Ramos (cell line): ENCODE measurements at regions not wholly inside any gene's neighbourhood (a gene's known extent, or its start where the extent isn't known, plus 50 kb on each side); places are given as distances from the start of the nearest gene placed in this dataset.

ENCODE experiments used
- in situ Hi-C: fragments of 300-500 bp; cut with MboI; formaldehyde crosslinking; loops from one replicate; pipeline ENCODE4 v1.14.3; 2022; ENCODE audit warnings: low sequenced_read_pairs; ENCODE audit not compliant: unreplicated experiment

DNA sequence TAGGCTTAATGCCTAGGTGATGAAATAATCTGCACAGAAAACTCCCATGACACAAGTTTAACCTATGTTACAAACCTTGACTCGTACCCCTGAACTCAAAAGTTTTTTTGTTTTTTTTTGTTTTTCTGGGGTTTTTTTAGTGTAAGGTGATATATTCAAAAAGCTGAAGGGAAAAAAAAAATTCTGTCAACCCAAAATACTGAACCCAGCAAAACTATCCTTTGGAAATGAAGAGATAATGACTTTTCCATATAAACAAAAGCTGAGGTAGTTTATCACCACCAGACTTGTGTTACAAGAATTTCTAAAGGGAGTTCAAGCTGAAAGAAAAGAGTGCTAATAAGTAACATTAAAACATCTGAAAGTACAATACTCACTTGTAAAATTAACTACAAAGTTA is 448.1 kb downstream of the KCNH5 start:
- in situ Hi-C loops = no loop called here

- in situ Hi-C loops = no loop called here
Measured at GRCh38 chr14:62599616-62600385, 445.5 kb downstream of the KCNH5 start.

- in situ Hi-C loops = no loop called here
Measured at GRCh38 chr14:62602712-62603111, 442.5 kb downstream of the KCNH5 start.

- in situ Hi-C loops = no loop called here
Measured at GRCh38 chr14:62604524-62604923, 440.7 kb downstream of the KCNH5 start.

GRCh38 chr14:62614122-62614521 is 431.1 kb downstream of the KCNH5 start:
- in situ Hi-C loops = no loop called here

GRCh38 chr14:62616668-62617067 is 428.6 kb downstream of the KCNH5 start:
- in situ Hi-C loops = no loop called here

GRCh38 chr14:62626416-62626815 is 418.8 kb downstream of the KCNH5 start:
- in situ Hi-C loops = no loop called here

DNA sequence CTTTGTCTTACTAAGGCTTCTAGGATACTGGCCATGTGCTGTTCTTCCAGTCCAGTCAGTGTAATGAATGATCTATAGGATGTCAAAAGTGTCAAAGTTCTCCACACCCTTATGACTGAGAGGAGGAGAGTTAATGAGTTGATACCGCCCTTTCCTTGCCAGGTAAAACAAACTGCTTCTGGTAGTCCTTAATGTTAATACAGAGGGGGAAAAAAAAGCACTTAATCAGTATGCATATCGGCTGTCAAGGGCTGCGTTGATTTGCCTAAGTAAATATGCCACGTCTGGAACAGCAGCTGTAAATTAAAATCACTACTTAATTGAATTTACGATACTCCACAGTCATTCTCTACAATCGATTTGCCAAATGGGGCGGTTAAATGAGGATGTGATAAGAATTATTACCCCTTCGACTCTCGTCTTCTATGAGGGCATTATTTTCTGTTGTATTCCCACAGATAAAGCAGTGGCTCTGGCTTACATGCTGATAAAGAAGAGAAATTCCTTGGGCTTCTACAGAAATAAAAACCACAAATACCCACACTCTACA is 416.0 kb downstream of the KCNH5 start:
- in situ Hi-C loops = no loop called here

- in situ Hi-C loops = no loop called here
Measured at GRCh38 chr14:62631176-62631575, 414.1 kb downstream of the KCNH5 start.

DNA sequence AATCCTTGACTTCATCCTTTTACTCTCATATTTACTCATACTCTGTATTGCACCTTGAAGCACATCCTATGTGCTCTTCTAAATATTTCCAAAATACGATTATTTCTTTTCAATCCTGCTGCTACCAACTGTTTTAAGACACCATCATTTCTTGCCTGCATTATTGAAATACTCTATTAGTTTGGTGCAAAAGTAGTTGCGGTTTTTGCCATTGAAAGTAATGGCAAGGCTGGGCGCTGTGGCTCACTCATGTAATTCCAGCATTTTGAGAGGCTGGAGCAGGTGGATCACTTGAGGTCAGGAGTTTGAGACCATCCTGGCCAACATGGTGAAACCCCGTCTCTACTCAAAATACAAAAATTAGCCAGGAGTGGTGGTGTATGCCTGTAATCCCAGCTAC is 412.5 kb downstream of the KCNH5 start:
- in situ Hi-C loops = no loop called here

DNA sequence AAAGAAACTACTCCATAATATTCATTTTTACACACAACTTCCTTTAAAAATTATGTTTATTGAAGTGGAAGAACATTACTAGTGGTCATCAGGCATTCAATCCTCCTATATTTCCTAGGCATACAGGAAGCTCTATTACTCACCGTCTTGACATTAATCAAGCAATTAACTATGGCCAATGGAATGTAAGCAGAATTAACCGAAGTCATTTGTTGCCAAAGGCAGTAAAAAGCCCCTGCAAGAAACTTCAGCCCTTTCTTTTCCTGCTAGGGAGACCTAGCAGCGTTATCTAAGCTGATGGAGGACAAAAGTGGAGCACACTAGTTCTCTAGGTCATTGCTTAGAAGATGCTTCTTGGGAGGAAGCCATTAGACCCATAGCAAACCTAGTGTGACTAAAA is 399.6 kb downstream of the KCNH5 start:
- in situ Hi-C loops = no loop called here
